Progenitor cell of endocrine pancreas (in vitro differentiated cells): ENCODE measurements at regions not wholly inside any gene's neighbourhood (a gene's known extent, or its start where the extent isn't known, plus 50 kb on each side); places are given as distances from the start of the nearest gene placed in this dataset.

ENCODE experiments used
- DNase-seq: peaks from one replicate; pipeline ENCODE4 v3.0.0; 2021; ENCODE audit warnings: low spot score; ENCODE audit not compliant: unreplicated experiment
- H3K27ac Mint-ChIP-seq: 2 replicates; pipeline ENCODE4 v1.8.0; 2021; ENCODE audit warnings: mild to moderate bottlenecking, moderate library complexity, mixed read lengths
- H3K27me3 Mint-ChIP-seq: 2 replicates; pipeline ENCODE4 v1.8.0; 2021; ENCODE audit warnings: mixed read lengths
- H3K36me3 Mint-ChIP-seq: 2 replicates; pipeline ENCODE4 v1.8.0; 2022; ENCODE audit warnings: mixed read lengths; ENCODE audit not compliant: insufficient read depth
- H3K4me1 Mint-ChIP-seq: 2 replicates; pipeline ENCODE4 v1.8.0; 2021; ENCODE audit warnings: low read depth, mixed read lengths
- H3K4me3 Mint-ChIP-seq: 2 replicates; pipeline ENCODE4 v1.8.0; 2021; ENCODE audit warnings: low read depth, mild to moderate bottlenecking, moderate library complexity, mixed read lengths
- H3K9me3 Mint-ChIP-seq: 2 replicates; pipeline ENCODE4 v1.8.0; 2021; ENCODE audit warnings: low read depth, mixed read lengths
- TF ChIP-seq, protein P1 (sequence below): fragments of 200-600 bp; sonication (generic); IDR thresholded peaks from one replicate; pipeline ENCODE4 v1.5.0; 2021; ENCODE audit warnings: antibody characterized with exemption, mild to moderate bottlenecking; ENCODE audit not compliant: unreplicated experiment

DNA sequence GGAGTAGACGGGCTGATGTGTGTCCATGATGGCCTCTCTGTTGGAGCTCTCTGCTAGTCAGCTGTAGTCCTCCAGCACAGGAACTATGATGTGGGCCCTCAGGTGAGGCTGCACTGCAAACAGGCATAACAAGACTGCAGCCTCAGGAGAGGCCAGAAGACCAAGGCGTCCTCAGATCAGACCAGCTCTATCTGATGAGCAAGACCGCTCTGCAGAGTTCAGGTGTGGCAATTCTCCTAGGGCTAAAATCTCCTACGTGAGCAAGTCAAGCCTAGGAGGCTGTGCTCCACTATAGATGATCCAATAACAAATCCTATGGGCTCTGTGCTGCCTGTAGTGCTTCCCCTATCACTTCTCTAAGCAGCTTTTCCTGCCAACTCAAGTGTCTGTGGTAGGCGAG, 633.4 kb upstream of the SYNCRIP start:
- no peaks in the 10 kb centered on the region for H3K36me3 Mint-ChIP-seq
- TF ChIP-seq, protein P1, sequence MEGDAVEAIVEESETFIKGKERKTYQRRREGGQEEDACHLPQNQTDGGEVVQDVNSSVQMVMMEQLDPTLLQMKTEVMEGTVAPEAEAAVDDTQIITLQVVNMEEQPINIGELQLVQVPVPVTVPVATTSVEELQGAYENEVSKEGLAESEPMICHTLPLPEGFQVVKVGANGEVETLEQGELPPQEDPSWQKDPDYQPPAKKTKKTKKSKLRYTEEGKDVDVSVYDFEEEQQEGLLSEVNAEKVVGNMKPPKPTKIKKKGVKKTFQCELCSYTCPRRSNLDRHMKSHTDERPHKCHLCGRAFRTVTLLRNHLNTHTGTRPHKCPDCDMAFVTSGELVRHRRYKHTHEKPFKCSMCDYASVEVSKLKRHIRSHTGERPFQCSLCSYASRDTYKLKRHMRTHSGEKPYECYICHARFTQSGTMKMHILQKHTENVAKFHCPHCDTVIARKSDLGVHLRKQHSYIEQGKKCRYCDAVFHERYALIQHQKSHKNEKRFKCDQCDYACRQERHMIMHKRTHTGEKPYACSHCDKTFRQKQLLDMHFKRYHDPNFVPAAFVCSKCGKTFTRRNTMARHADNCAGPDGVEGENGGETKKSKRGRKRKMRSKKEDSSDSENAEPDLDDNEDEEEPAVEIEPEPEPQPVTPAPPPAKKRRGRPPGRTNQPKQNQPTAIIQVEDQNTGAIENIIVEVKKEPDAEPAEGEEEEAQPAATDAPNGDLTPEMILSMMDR, result no peak
- H3K4me1 Mint-ChIP-seq, result no peaks in the 10 kb centered on the region
- no peak overlapping the region for H3K4me3 Mint-ChIP-seq
- H3K27me3 Mint-ChIP-seq, result no peaks in the 10 kb centered on the region
- no peak for DNase-seq
- no peak overlapping the region for H3K27ac Mint-ChIP-seq
- peaks cover 5% of the 10 kb centered on the region for H3K9me3 Mint-ChIP-seq

DNA sequence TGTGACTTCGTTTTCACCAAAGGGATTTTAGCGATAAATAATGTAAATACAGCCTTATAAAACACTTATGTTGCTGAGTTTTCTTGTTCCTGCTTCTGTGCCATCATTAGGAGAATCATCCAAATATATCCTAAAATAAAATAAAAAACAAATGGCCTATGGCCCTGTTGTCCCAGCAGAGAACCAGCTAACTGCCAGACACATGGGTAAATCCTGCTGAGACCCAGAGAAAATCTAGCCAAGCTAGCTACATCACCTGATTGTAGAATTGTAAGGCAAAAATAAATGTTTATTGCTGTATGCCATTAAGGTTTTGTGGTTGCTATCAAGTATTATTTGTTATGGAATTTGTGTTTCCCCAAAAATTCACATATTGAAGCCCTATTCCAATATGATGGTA, 631.2 kb upstream of the SYNCRIP start:
- Mint-ChIP-seq H3K9me3 (no peaks in the 10 kb centered on the region), H3K36me3 (no peaks in the 10 kb centered on the region), H3K4me1 (no peaks in the 10 kb centered on the region), H3K4me3 (no peak overlapping the region), H3K27me3 (no peaks in the 10 kb centered on the region), H3K27ac (no peak overlapping the region)
- TF ChIP-seq, protein P1, result no peak
- no peak for DNase-seq

DNA sequence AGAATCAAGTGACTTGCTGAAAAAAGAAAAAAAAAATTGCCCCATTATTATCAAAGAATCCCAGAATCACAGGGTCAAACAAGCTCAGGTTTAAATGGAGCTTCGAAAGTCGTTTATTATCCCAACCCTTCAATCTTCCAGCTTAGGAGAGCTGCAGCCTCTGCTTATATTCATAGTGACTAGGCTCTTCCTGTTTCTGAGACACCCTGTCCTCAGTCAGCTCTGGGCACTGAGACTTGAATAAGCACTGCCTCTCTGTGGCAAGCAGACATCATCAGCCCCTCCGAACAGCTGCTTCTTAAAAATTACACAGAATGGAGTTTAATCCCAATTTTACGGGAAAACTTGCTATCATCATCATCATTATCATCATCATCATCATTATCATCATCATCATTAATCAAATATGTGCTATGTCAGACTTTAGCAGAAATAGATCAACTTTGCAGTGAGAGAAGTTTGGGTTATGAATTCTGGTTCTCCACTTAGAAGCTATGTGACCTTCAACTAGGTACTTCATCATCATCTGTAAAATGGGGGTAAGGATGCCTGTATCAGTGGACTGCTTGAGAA, 614.0 kb upstream of the SYNCRIP start:
- Mint-ChIP-seq H3K27ac (peak overlapping the region; percentile 12), H3K27me3 (no peaks in the 10 kb centered on the region), H3K9me3 (no peaks in the 10 kb centered on the region), H3K4me3 (no peak overlapping the region), H3K4me1 (peaks cover 10% of the 10 kb centered on the region), H3K36me3 (no peaks in the 10 kb centered on the region)
- TF ChIP-seq, protein P1, result no peak
- no peak for DNase-seq

DNA sequence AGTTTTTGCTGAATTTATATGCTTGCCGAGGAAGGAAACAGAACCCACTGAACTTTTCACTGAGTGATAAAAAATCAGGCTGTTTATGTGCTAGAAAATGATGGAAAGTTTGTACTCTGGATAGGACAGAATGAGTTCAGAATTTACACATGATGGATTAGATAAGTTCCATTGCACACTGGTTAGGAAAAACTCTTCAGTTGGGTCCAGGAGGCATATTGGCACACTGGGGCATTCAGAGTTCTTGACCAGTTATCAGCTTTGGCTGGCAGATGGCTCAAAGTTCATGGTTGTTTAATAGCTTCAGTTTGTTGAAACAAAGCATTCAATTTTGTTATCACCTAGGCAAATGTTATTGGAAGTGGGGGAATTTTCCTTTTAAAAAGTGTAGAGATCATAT, 613.3 kb upstream of the SYNCRIP start:
- TF ChIP-seq, protein P1, result no peak
- Mint-ChIP-seq H3K9me3 (no peaks in the 10 kb centered on the region), H3K27ac (no peak overlapping the region), H3K4me1 (peaks cover 10% of the 10 kb centered on the region), H3K27me3 (no peaks in the 10 kb centered on the region), H3K4me3 (no peak overlapping the region), H3K36me3 (no peaks in the 10 kb centered on the region)
- no peak for DNase-seq

DNA sequence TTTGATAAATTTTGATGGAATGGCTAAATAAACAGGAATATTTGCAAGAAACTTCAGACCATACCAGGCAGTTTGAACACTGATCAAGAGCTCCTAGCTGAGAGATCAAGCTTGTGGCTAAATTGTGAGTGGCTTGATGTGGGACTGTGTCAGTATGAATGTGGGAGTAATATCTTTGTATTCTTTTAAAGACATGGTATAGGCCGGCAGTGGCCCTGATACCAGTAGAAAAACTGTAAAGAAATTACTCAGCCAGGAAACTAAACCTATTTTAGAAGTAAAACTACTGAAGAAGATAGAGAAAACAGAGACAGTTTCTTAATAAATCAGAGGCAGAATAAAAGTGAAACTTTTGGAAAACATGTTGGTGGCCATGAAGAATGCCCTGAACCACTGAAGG, 608.4 kb upstream of the SYNCRIP start:
- Mint-ChIP-seq H3K4me3 (no peak overlapping the region), H3K9me3 (no peaks in the 10 kb centered on the region), H3K27me3 (no peaks in the 10 kb centered on the region), H3K4me1 (peaks cover 10% of the 10 kb centered on the region), H3K27ac (no peak overlapping the region), H3K36me3 (no peaks in the 10 kb centered on the region)
- TF ChIP-seq, protein P1, result no peak
- DNase-seq, result no peak
